GM12874 (cell line): ENCODE measurements at regions not wholly inside any gene's neighbourhood (a gene's known extent, or its start where the extent isn't known, plus 50 kb on each side); places are given as distances from the start of the nearest gene placed in this dataset.

ENCODE experiments used
- CTCF ChIP-seq: IDR thresholded peaks from 2 replicates; pipeline ENCODE4 v1.5.1; 2011; ENCODE audit warnings: low read depth, mild to moderate bottlenecking, control low read depth, low read length, moderate library complexity; ENCODE audit not compliant: insufficient read depth

- TF ChIP-seq CTCF, result no peak
These were observed 373.4 kb upstream of the NOX3 start for GRCh38 chr6:155828989-155829388.

GRCh38 chr6:155818698-155819097, 363.1 kb upstream of the NOX3 start:
- no peak for TF ChIP-seq CTCF

- no peak for TF ChIP-seq CTCF
These were observed 357.9 kb upstream of the NOX3 start for GRCh38 chr6:155813548-155813947.

GRCh38 chr6:155807243-155807642, 351.6 kb upstream of the NOX3 start:
- no peak for TF ChIP-seq CTCF

- no peak for TF ChIP-seq CTCF
These were observed 345.4 kb upstream of the NOX3 start for GRCh38 chr6:155801046-155801445.

GRCh38 chr6:155795173-155795796, 339.6 kb upstream of the NOX3 start:
- TF ChIP-seq CTCF, result no peak

GRCh38 chr6:155791891-155792290, 336.3 kb upstream of the NOX3 start:
- no peak for TF ChIP-seq CTCF
